Stromal cell of bone marrow (primary cell): ENCODE measurements at regions not wholly inside any gene's neighbourhood (a gene's known extent, or its start where the extent isn't known, plus 50 kb on each side); places are given as distances from the start of the nearest gene placed in this dataset.
"Not testable (repeated sequence)": the region's sequence is repeated elsewhere in the genome, so short reads cannot be mapped to it uniquely, and the experiment has no call there.

ENCODE experiments used
- DNase-seq: peaks from one replicate; pipeline ENCODE4 v3.0.0-alpha.2; 2012; ENCODE audit warnings: low read depth

GRCh38 chr4:156173486-156173885, 219.8 kb upstream of the CTSO start:
- DNase-seq: no peak

GRCh38 chr4:156169861-156170260, 216.2 kb upstream of the CTSO start:
- DNase-seq: no peak

- peak; percentile 84 for DNase-seq
Measured at GRCh38 chr4:156169011-156169410, 215.3 kb upstream of the CTSO start.

- DNase-seq: no peak
Measured at GRCh38 chr4:156168288-156168687, 214.6 kb upstream of the CTSO start.

- DNase-seq: no peak
Measured at GRCh38 chr4:156158747-156159146, 205.1 kb upstream of the CTSO start.

- no peak for DNase-seq
Measured at GRCh38 chr4:156154978-156155377, 201.3 kb upstream of the CTSO start.

GRCh38 chr4:156146571-156146970, 192.9 kb upstream of the CTSO start:
- no peak for DNase-seq

- DNase-seq: no peak
Measured at GRCh38 chr4:156144961-156145360, 191.3 kb upstream of the CTSO start.

GRCh38 chr4:156138781-156139280, 185.2 kb upstream of the CTSO start:
- no peak for DNase-seq

- DNase-seq: no peak
Measured at GRCh38 chr4:156137679-156138473, 184.2 kb upstream of the CTSO start.

- peak; percentile 30 for DNase-seq
Measured at GRCh38 chr4:156132196-156132595, 178.5 kb upstream of the CTSO start.

GRCh38 chr4:156128616-156129015, 174.9 kb upstream of the CTSO start:
- DNase-seq: no peak

- DNase-seq: no peak
Measured at GRCh38 chr4:156118507-156119220, 165.0 kb upstream of the CTSO start.

- no peak for DNase-seq
Measured at GRCh38 chr4:156117743-156118142, 164.1 kb upstream of the CTSO start.

- DNase-seq: no peak
Measured at GRCh38 chr4:156116991-156117390, 163.3 kb upstream of the CTSO start.

- DNase-seq: no peak
Measured at GRCh38 chr4:156113138-156113765, 159.6 kb upstream of the CTSO start.

GRCh38 chr4:156111686-156112085, 158.0 kb upstream of the CTSO start:
- no peak for DNase-seq

GRCh38 chr4:156109943-156110900, 156.6 kb upstream of the CTSO start:
- DNase-seq: no peak

GRCh38 chr4:156109087-156109486, 155.4 kb upstream of the CTSO start:
- DNase-seq: not testable (repeated sequence)

GRCh38 chr4:156103311-156103710, 149.6 kb upstream of the CTSO start:
- DNase-seq: no peak

- no peak for DNase-seq
Measured at GRCh38 chr4:156102411-156102810, 148.7 kb upstream of the CTSO start.

GRCh38 chr4:156101571-156101970, 147.9 kb upstream of the CTSO start:
- DNase-seq: no peak
